WI38 (cell line): ENCODE measurements at regions not wholly inside any gene's neighbourhood (a gene's known extent, or its start where the extent isn't known, plus 50 kb on each side); places are given as distances from the start of the nearest gene placed in this dataset.
A peak's percentile ranks its signal among the peaks of the same experiment; 100 is the strongest.

Experiments
- H3K4me3 ChIP-seq: 2 replicates; pipeline ENCODE4 v1.5.1; 2011; ENCODE audit warnings: low read depth, mild to moderate bottlenecking, control low read depth, low read length
- CTCF ChIP-seq: IDR thresholded peaks from 2 replicates; pipeline ENCODE4 v1.5.1; 2012; ENCODE audit warnings: low read depth, mild to moderate bottlenecking, control low read depth, low read length

GRCh38 chr4:44016570-44017421 lies 431.8 kb downstream of the KCTD8 start:
- no peak for TF ChIP-seq CTCF
- H3K4me3 ChIP-seq = peak overlapping the region; percentile 56

- H3K4me3 ChIP-seq = peak overlapping the region; percentile 56
- no peak for TF ChIP-seq CTCF
Observed at GRCh38 chr4:44017422-44017739, 431.2 kb downstream of the KCTD8 start.

GRCh38 chr4:44019721-44020120 lies 428.9 kb downstream of the KCTD8 start:
- TF ChIP-seq CTCF = no peak

GRCh38 chr4:44025376-44026020 lies 423.1 kb downstream of the KCTD8 start:
- no peak overlapping the region for H3K4me3 ChIP-seq
- TF ChIP-seq CTCF = no peak

More at GRCh38 chr4:44019721-44020120, 428.9 kb downstream of the KCTD8 start:
- H3K4me3 ChIP-seq = no peak overlapping the region

GRCh38 chr4:44038811-44039210 lies 409.8 kb downstream of the KCTD8 start:
- TF ChIP-seq CTCF = no peak
- H3K4me3 ChIP-seq = no peak overlapping the region

GRCh38 chr4:44046491-44046890 lies 402.1 kb downstream of the KCTD8 start:
- no peak overlapping the region for H3K4me3 ChIP-seq
- no peak for TF ChIP-seq CTCF

GRCh38 chr4:44056721-44057151 lies 391.9 kb downstream of the KCTD8 start:
- no peak overlapping the region for H3K4me3 ChIP-seq
- TF ChIP-seq CTCF = no peak
